Osteoblast (primary cell): ENCODE measurements at regions not wholly inside any gene's neighbourhood (a gene's known extent, or its start where the extent isn't known, plus 50 kb on each side); places are given as distances from the start of the nearest gene placed in this dataset.

Source experiments
- DNase-seq: peaks from one replicate; pipeline ENCODE4 v3.0.0; 2011; ENCODE audit warnings: low spot score, mixed read lengths; ENCODE audit not compliant: insufficient read length; ENCODE audit errors: missing footprints
- H2AFZ ChIP-seq: 2 replicates; pipeline ENCODE4 v1.6.0; 2011; ENCODE audit warnings: mild to moderate bottlenecking, low read length
- H3K27ac ChIP-seq: 2 replicates; pipeline ENCODE4 v1.5.1; 2011; ENCODE audit warnings: mild to moderate bottlenecking, low read depth, low read length, moderate library complexity
- H3K27me3 ChIP-seq: 2 replicates; pipeline ENCODE4 v1.6.0; 2012; ENCODE audit warnings: mild to moderate bottlenecking, control low read depth, inconsistent platforms, low read length, moderate library complexity; ENCODE audit not compliant: insufficient read depth
- H3K36me3 ChIP-seq: 2 replicates; pipeline ENCODE4 v1.5.1; 2011; ENCODE audit warnings: mild to moderate bottlenecking, low read length, control low read depth, moderate library complexity; ENCODE audit not compliant: insufficient read depth
- H3K4me1 ChIP-seq: 2 replicates; pipeline ENCODE4 v1.5.1; 2011; ENCODE audit warnings: mild to moderate bottlenecking, low read length, control low read depth, moderate library complexity; ENCODE audit not compliant: insufficient read depth
- H3K4me2 ChIP-seq: 2 replicates; pipeline ENCODE4 v1.6.0; 2011; ENCODE audit warnings: mild to moderate bottlenecking, low read length; ENCODE audit not compliant: insufficient read depth
- H3K4me3 ChIP-seq: fragments of 200-600 bp; sonication (generic); 3 replicates; pipeline ENCODE4 v1.5.1; 2012; ENCODE audit warnings: mild to moderate bottlenecking, low read length, inconsistent platforms; ENCODE audit not compliant: insufficient read depth
- H3K79me2 ChIP-seq: 2 replicates; pipeline ENCODE4 v1.6.0; 2012; ENCODE audit warnings: mild to moderate bottlenecking, low read length, control low read depth, inconsistent platforms; ENCODE audit not compliant: insufficient read depth
- H3K9me3 ChIP-seq: 2 replicates; pipeline ENCODE4 v1.5.1; 2011; ENCODE audit warnings: low read depth, low read length, control low read depth
- H4K20me1 ChIP-seq: 2 replicates; pipeline ENCODE4 v1.6.0; 2012; ENCODE audit warnings: mild to moderate bottlenecking, low read length, control low read depth; ENCODE audit not compliant: insufficient read depth
- CTCF ChIP-seq: IDR thresholded peaks from 2 replicates; pipeline ENCODE4 v1.5.1; 2011; ENCODE audit warnings: mild to moderate bottlenecking, low read depth, low read length, moderate library complexity; ENCODE audit errors: extremely low read depth

GRCh38 chr4:104352211-104352610, 142.5 kb downstream of the CXXC4 start:
- H3K4me1 ChIP-seq, result no peaks in the 10 kb centered on the region
- H3K9me3 ChIP-seq, result peaks cover 5% of the 10 kb centered on the region
- TF ChIP-seq CTCF, result no peak
- H3K27ac ChIP-seq, result no peak overlapping the region
- H3K4me3 ChIP-seq, result no peak overlapping the region
- no peaks in the 10 kb centered on the region for H4K20me1 ChIP-seq
- no peaks in the 10 kb centered on the region for H3K27me3 ChIP-seq
- H3K79me2 ChIP-seq, result no peaks in the 10 kb centered on the region
- no peak overlapping the region for H2AFZ ChIP-seq
- H3K36me3 ChIP-seq, result no peaks in the 10 kb centered on the region
- DNase-seq, result peak; percentile 19
- H3K4me2 ChIP-seq, result no peak overlapping the region

- Histone ChIP-seq H3K27ac (no peak overlapping the region), H4K20me1 (no peaks in the 10 kb centered on the region), H3K36me3 (no peaks in the 10 kb centered on the region), H2AFZ (no peak overlapping the region), H3K27me3 (no peaks in the 10 kb centered on the region), H3K4me3 (no peak overlapping the region), H3K4me1 (no peaks in the 10 kb centered on the region), H3K79me2 (no peaks in the 10 kb centered on the region), H3K4me2 (no peak overlapping the region), H3K9me3 (peaks cover 5% of the 10 kb centered on the region)
- TF ChIP-seq CTCF, result no peak
- no peak for DNase-seq
These were observed 143.0 kb downstream of the CXXC4 start for GRCh38 chr4:104351706-104352105.

- no peak for DNase-seq
- no peaks in the 10 kb centered on the region for H3K27me3 ChIP-seq
- H3K4me3 ChIP-seq, result no peak overlapping the region
- H3K27ac ChIP-seq, result no peak overlapping the region
- H3K9me3 ChIP-seq, result peaks cover 2% of the 10 kb centered on the region
- no peak overlapping the region for H3K4me2 ChIP-seq
- H2AFZ ChIP-seq, result no peak overlapping the region
- H3K4me1 ChIP-seq, result no peaks in the 10 kb centered on the region
- no peaks in the 10 kb centered on the region for H3K36me3 ChIP-seq
- H4K20me1 ChIP-seq, result no peaks in the 10 kb centered on the region
- TF ChIP-seq CTCF, result no peak
- no peaks in the 10 kb centered on the region for H3K79me2 ChIP-seq
These were observed 149.0 kb downstream of the CXXC4 start for GRCh38 chr4:104345598-104346242.

GRCh38 chr4:104344342-104344980, 150.2 kb downstream of the CXXC4 start:
- no peaks in the 10 kb centered on the region for H3K27me3 ChIP-seq
- no peak overlapping the region for H3K27ac ChIP-seq
- no peak for DNase-seq
- no peaks in the 10 kb centered on the region for H3K9me3 ChIP-seq
- no peaks in the 10 kb centered on the region for H4K20me1 ChIP-seq
- no peaks in the 10 kb centered on the region for H3K36me3 ChIP-seq
- no peak overlapping the region for H3K4me2 ChIP-seq
- H3K4me3 ChIP-seq, result no peak overlapping the region
- no peak for TF ChIP-seq CTCF
- H3K4me1 ChIP-seq, result no peaks in the 10 kb centered on the region
- H3K79me2 ChIP-seq, result no peaks in the 10 kb centered on the region
- no peak overlapping the region for H2AFZ ChIP-seq
